ENCODE measurements at regions not wholly inside any gene's neighbourhood (a gene's known extent, or its start where the extent isn't known, plus 50 kb on each side); places are given as distances from the start of the nearest gene placed in this dataset.

- H3F3A ChIP-seq (ENCODE audit: low read length, unreplicated experiment) = no peaks in the 10 kb centered on the region
- ChIA-PET CTCF (interaction anchor here (1.0 kb wide), 1 partner anchor 81 kb away, joined by 3 read pairs; no protein-coding TSS in a partner anchor), POLR2A (ENCODE audit: unreplicated experiment) (interaction anchor here (0.5 to 0.6 kb wide), 2 partner anchors 59 to 375 kb away, joined by 3 to 7 read pairs; no protein-coding TSS in a partner anchor)
- no peak overlapping the region for H3K4me2 ChIP-seq (ENCODE audit: low read length)
- no peak overlapping the region for H3K4me3 ChIP-seq (ENCODE audit: low read length)
- no peaks in the 10 kb centered on the region for H3K9me3 ChIP-seq (ENCODE audit: low read length)
- H4K20me1 ChIP-seq (ENCODE audit: low read length) = no peaks in the 10 kb centered on the region
- no peak overlapping the region for H3K27ac ChIP-seq (ENCODE audit: low read length)
- no peaks in the 10 kb centered on the region for H3K4me1 ChIP-seq (ENCODE audit: insufficient read depth, low read length)
- no peaks in the 10 kb centered on the region for H3K36me3 ChIP-seq (ENCODE audit: low read depth, low read length)
- no peaks in the 10 kb centered on the region for H3K27me3 ChIP-seq (ENCODE audit: low read length)
- no peak overlapping the region for H3K9ac ChIP-seq (ENCODE audit: low read length)
- H2AFZ ChIP-seq (ENCODE audit: low read length) = no peak overlapping the region
- TF ChIP-seq CTCF (conservative IDR thresholded peaks at IDR 0.05; ENCODE audit: low read depth, low read length) = no peak
- no peak for TF ChIP-seq EZH2 (IDR thresholded peaks at IDR 0.05; ENCODE audit: low read length, unreplicated experiment)
- no peak for TF ChIP-seq EZH2phosphoT487 (IDR thresholded peaks at IDR 0.05; ENCODE audit: borderline replicate concordance, low read length)
- no peaks in the 10 kb centered on the region for H3K9me2 ChIP-seq (replicated peaks; ENCODE audit: low read length)
- DNase-seq (no peak), ATAC-seq (no peak)
- no peaks in the 10 kb centered on the region for H3K79me2 ChIP-seq (ENCODE audit: low read length)
- intact Hi-C loops (cut with micrococcal nuclease) = no loop called here
- BruUV-seq (replicated peaks) = no TSS peak
Measured at GRCh38 chr7:422191-422885, 97.3 kb downstream of the PDGFA start.

GRCh38 chr7:422886-423225 lies 96.8 kb downstream of the PDGFA start:
- ChIA-PET CTCF (interaction anchor here (1.0 kb wide), 1 partner anchor 81 kb away, joined by 3 read pairs; no protein-coding TSS in a partner anchor), POLR2A (ENCODE audit: unreplicated experiment) (no interaction called here)
- no peak overlapping the region for H3K4me2 ChIP-seq (ENCODE audit: low read length)
- no peak overlapping the region for H2AFZ ChIP-seq (ENCODE audit: low read length)
- no peak for DNase-seq
- no TSS peak for BruUV-seq (replicated peaks)
- intact Hi-C loops (cut with micrococcal nuclease) = no loop called here
- H3K9me3 ChIP-seq (ENCODE audit: low read length) = no peaks in the 10 kb centered on the region
- no peaks in the 10 kb centered on the region for H3K9me2 ChIP-seq (replicated peaks; ENCODE audit: low read length)
- no peaks in the 10 kb centered on the region for H3K4me1 ChIP-seq (ENCODE audit: insufficient read depth, low read length)
- H3K36me3 ChIP-seq (ENCODE audit: low read depth, low read length) = no peaks in the 10 kb centered on the region
- no peaks in the 10 kb centered on the region for H4K20me1 ChIP-seq (ENCODE audit: low read length)
- no peaks in the 10 kb centered on the region for H3K79me2 ChIP-seq (ENCODE audit: low read length)
- no peak overlapping the region for H3K27ac ChIP-seq (ENCODE audit: low read length)
- H3F3A ChIP-seq (ENCODE audit: low read length, unreplicated experiment) = no peaks in the 10 kb centered on the region
- ATAC-seq = no peak
- no peak overlapping the region for H3K4me3 ChIP-seq (ENCODE audit: low read length)
- H3K9ac ChIP-seq (ENCODE audit: low read length) = no peak overlapping the region
- H3K27me3 ChIP-seq (ENCODE audit: low read length) = no peaks in the 10 kb centered on the region
- TF ChIP-seq CTCF (conservative IDR thresholded peaks at IDR 0.05; ENCODE audit: low read depth, low read length) = no peak
- no peak for TF ChIP-seq EZH2 (IDR thresholded peaks at IDR 0.05; ENCODE audit: low read length, unreplicated experiment)
- TF ChIP-seq EZH2phosphoT487 (IDR thresholded peaks at IDR 0.05; ENCODE audit: borderline replicate concordance, low read length) = no peak
